ENCODE measurements at regions not wholly inside any gene's neighbourhood (a gene's known extent, or its start where the extent isn't known, plus 50 kb on each side); places are given as distances from the start of the nearest gene placed in this dataset.

GRCh38 chr13:84050536-84050935 lies 168.3 kb upstream of the SLITRK1 start:
- DNase-seq (ENCODE audit: low read depth) = no peak

- no peak for DNase-seq (ENCODE audit: low read depth)
Observed at GRCh38 chr13:84049443-84050219, 167.4 kb upstream of the SLITRK1 start.

GRCh38 chr13:84044805-84045204 lies 162.5 kb upstream of the SLITRK1 start:
- DNase-seq (ENCODE audit: low read depth) = no peak

GRCh38 chr13:84038001-84038400 lies 155.7 kb upstream of the SLITRK1 start:
- no peak for DNase-seq (ENCODE audit: low read depth)

- no peak for DNase-seq (ENCODE audit: low read depth)
Observed at GRCh38 chr13:84032116-84032515, 149.8 kb upstream of the SLITRK1 start.

- DNase-seq (ENCODE audit: low read depth) = no peak
Observed at GRCh38 chr13:84031120-84031519, 148.8 kb upstream of the SLITRK1 start.

GRCh38 chr13:84029396-84029795 lies 147.1 kb upstream of the SLITRK1 start:
- DNase-seq (ENCODE audit: low read depth) = no peak

GRCh38 chr13:84025824-84026223 lies 143.6 kb upstream of the SLITRK1 start:
- DNase-seq (ENCODE audit: low read depth) = no peak

- no peak for DNase-seq (ENCODE audit: low read depth)
Observed at GRCh38 chr13:83996415-83996814, 114.1 kb upstream of the SLITRK1 start.

- no peak for DNase-seq (ENCODE audit: low read depth)
Observed at GRCh38 chr13:83995930-83996329, 113.7 kb upstream of the SLITRK1 start.

GRCh38 chr13:83992566-83993358 lies 110.5 kb upstream of the SLITRK1 start:
- no peak for DNase-seq (ENCODE audit: low read depth)

- DNase-seq (ENCODE audit: low read depth) = no peak
Observed at GRCh38 chr13:83987394-83987793, 105.1 kb upstream of the SLITRK1 start.

- DNase-seq (ENCODE audit: low read depth) = no peak
Observed at GRCh38 chr13:83984793-83985192, 102.5 kb upstream of the SLITRK1 start.

- no peak for DNase-seq (ENCODE audit: low read depth)
Observed at GRCh38 chr13:83980331-83980730, 98.1 kb upstream of the SLITRK1 start.

GRCh38 chr13:83975655-83976165 lies 93.4 kb upstream of the SLITRK1 start:
- no peak for DNase-seq (ENCODE audit: low read depth)

GRCh38 chr13:83958531-83958930 lies 76.3 kb upstream of the SLITRK1 start:
- no peak for DNase-seq (ENCODE audit: low read depth)

GRCh38 chr13:83955011-83955410 lies 72.7 kb upstream of the SLITRK1 start:
- DNase-seq (ENCODE audit: low read depth) = no peak

GRCh38 chr13:83953916-83954315 lies 71.6 kb upstream of the SLITRK1 start:
- DNase-seq (ENCODE audit: low read depth) = no peak

GRCh38 chr13:83950293-83950692 lies 68.0 kb upstream of the SLITRK1 start:
- no peak for DNase-seq (ENCODE audit: low read depth)

GRCh38 chr13:83943530-83944279 lies 61.4 kb upstream of the SLITRK1 start:
- no peak for DNase-seq (ENCODE audit: low read depth)

GRCh38 chr13:83941701-83942335 lies 59.5 kb upstream of the SLITRK1 start:
- no peak for DNase-seq (ENCODE audit: low read depth)

- no peak for DNase-seq (ENCODE audit: low read depth)
Observed at GRCh38 chr13:83940742-83941141, 58.5 kb upstream of the SLITRK1 start.

All from activated T-helper 1 cell treated with Interleukin-2 at 50 U/mL for 16 hours (primary cell).